Prostate gland (tissue), 2 donors: ENCODE measurements at regions not wholly inside any gene's neighbourhood (a gene's known extent, or its start where the extent isn't known, plus 50 kb on each side); places are given as distances from the start of the nearest gene placed in this dataset.

ENCODE experiments used
- DNase-seq: peaks from one replicate; pipeline ENCODE4 v3.0.0-alpha.2; 2019; ENCODE audit warnings: low spot score
- H3K27ac ChIP-seq, 2 donors: fragments of 200-600 bp; sonication (generic); 2 replicates each; pipeline ENCODE4 v1.5.1; 2017 to 2019
- H3K27me3 ChIP-seq: fragments of 200-600 bp; sonication (generic); replicated peaks from 2 replicates; pipeline ENCODE4 v1.5.1; 2019; ENCODE audit not compliant: insufficient read depth
- H3K36me3 ChIP-seq, 2 donors: fragments of 200-600 bp; sonication (generic); 1 replicate in 1 of 2; 2 replicates in 1 of 2; pipeline versions ENCODE4 v1.5.1 to v1.8.1; 2017 to 2019
- H3K4me1 ChIP-seq: fragments of 200-600 bp; sonication (generic); replicated peaks from 2 replicates; pipeline ENCODE4 v1.5.1; 2019
- H3K4me3 ChIP-seq, 2 donors: fragments of 200-600 bp; sonication (generic); 2 replicates each; pipeline ENCODE4 v1.5.1; 2017 to 2019
- H3K9me3 ChIP-seq: fragments of 200-600 bp; sonication (generic); 2 replicates; pipeline ENCODE4 v1.5.1; 2017
- POLR2A ChIP-seq: fragments of 450-650 bp; IDR thresholded peaks from one replicate; pipeline ENCODE4 v1.6.1; 2016; ENCODE audit warnings: antibody characterized with exemption, mild to moderate bottlenecking
- POLR2AphosphoS5 ChIP-seq: sonication (generic); formaldehyde crosslinking; IDR thresholded peaks from one replicate; pipeline ENCODE4 v1.6.1; 2017; ENCODE audit warnings: antibody characterized with exemption
- WGBS: methylation state at CpG from one replicate; pipeline ENCODE4 v1.1.5; 2018; 5-methylcytosine and 5-hydroxymethylcytosine counted together
- intact Hi-C: fragments of 100-400 bp; cut with DNase I; formaldehyde crosslinking; loops from one replicate; pipeline ENCODE4 v1.14.2; 2022
- TF ChIP-seq, protein P1 (sequence below), 4 experiments: fragments of 200-600 bp in 2 of 4; fragments of 450-650 bp in 2 of 4; sonication (generic) in 2 of 4; IDR thresholded peaks; 1 replicate in 3 of 4; 2 replicates in 1 of 4; pipeline ENCODE4 v1.5.1; 2016 to 2019; ENCODE audit warnings: antibody characterized with exemption in 4 of 4, mild to moderate bottlenecking in 2 of 4, moderate library complexity in 2 of 4

DNA sequence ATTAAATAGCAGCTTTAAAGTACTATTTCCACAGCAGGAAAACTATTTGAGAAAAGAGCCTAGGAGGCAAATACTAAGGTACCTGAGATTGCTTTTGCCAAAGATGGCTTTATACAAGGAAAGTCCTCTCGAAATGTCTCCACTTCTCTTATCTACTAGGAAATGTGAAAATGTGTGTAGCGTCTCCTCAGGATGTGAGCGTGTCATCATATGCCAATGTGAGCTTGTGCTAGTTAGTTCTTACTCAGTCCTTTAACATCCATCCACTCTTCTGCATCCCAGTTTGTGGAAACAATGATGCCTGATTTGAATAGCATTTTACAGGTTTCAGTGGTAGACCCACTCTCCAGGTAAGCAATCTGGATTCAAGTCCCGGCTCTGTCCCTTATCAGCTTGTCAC, 421.0 kb downstream of the DYNC2H1 start:
- intact Hi-C loops, result no loop called here
- no peaks in the 10 kb centered on the region for H3K9me3 ChIP-seq
- no peak overlapping the region for H3K27ac ChIP-seq
- no peak for DNase-seq
- WGBS, result 93% methylated on average over 4 of the region's 4 CpGs
- no peaks in the 10 kb centered on the region for H3K4me1 ChIP-seq
- no peaks in the 10 kb centered on the region for H3K36me3 ChIP-seq
- TF ChIP-seq POLR2AphosphoS5 (no peak), POLR2A (no peak)
- TF ChIP-seq, protein P1, sequence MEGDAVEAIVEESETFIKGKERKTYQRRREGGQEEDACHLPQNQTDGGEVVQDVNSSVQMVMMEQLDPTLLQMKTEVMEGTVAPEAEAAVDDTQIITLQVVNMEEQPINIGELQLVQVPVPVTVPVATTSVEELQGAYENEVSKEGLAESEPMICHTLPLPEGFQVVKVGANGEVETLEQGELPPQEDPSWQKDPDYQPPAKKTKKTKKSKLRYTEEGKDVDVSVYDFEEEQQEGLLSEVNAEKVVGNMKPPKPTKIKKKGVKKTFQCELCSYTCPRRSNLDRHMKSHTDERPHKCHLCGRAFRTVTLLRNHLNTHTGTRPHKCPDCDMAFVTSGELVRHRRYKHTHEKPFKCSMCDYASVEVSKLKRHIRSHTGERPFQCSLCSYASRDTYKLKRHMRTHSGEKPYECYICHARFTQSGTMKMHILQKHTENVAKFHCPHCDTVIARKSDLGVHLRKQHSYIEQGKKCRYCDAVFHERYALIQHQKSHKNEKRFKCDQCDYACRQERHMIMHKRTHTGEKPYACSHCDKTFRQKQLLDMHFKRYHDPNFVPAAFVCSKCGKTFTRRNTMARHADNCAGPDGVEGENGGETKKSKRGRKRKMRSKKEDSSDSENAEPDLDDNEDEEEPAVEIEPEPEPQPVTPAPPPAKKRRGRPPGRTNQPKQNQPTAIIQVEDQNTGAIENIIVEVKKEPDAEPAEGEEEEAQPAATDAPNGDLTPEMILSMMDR (IDR thresholded peaks at IDR 0.05), result no peak
- H3K4me3 ChIP-seq, result no peak overlapping the region
- no peaks in the 10 kb centered on the region for H3K27me3 ChIP-seq

DNA sequence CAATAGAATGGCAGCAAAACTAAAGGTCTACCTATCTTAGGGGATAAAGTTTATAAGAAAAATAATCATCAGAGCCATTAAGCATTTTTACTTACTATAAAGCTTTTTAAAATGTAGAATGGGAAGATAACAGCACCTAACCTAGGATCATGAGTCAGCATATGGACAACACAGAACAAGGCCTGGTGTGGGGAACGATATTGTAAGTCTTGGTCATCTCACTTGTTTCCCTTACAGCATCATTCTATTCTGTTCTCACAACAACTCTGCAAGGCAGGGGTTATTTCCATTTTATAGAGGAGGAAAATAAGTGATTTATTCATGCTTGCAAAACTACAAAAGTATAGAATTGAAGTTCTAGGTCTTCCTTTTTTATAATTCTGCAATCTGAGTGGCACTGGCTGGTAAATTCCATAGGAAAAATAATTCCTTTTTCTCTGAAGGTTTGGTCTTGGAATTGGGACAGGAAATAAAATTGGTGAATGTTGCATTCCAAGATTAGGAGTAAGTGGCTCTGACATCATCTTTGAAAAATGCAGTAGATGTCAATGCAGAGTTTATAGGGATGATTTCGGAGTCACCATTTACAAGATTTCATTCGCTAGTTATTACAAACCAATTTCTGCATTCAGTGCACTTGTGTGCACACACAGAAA, 423.0 kb downstream of the DYNC2H1 start:
- no peaks in the 10 kb centered on the region for H3K9me3 ChIP-seq
- 58% methylated on average over 3 of the region's 3 CpGs for WGBS
- no peak overlapping the region for H3K4me3 ChIP-seq
- TF ChIP-seq, protein P1 (IDR thresholded peaks at IDR 0.05), result no peak
- TF ChIP-seq POLR2AphosphoS5 (no peak), POLR2A (no peak)
- no peaks in the 10 kb centered on the region for H3K27me3 ChIP-seq
- H3K27ac ChIP-seq, result no peak overlapping the region
- intact Hi-C loops, result no loop called here
- H3K36me3 ChIP-seq, result no peaks in the 10 kb centered on the region
- DNase-seq, result no peak
- H3K4me1 ChIP-seq, result no peaks in the 10 kb centered on the region

DNA sequence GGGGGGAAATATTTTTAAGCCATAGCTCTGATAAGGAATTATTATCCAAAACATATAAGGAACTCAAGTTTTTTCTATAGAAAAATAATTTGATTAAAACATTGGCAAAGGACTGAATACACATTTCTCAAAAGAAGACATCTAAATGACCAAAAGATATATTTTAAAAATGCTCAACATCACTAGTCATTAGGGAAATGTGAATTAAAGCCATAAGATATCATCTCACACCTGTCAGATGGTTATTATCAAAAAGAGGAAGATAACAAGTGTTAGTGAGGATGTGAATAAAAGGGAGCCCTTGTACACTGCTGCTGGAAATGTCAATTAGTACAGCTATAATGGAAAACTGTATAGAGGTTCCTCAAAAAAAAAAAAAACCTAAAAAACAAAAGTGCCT, 425.0 kb downstream of the DYNC2H1 start:
- no peak overlapping the region for H3K27ac ChIP-seq
- H3K27me3 ChIP-seq, result no peaks in the 10 kb centered on the region
- no peak overlapping the region for H3K4me3 ChIP-seq
- DNase-seq, result no peak
- intact Hi-C loops, result no loop called here
- H3K36me3 ChIP-seq, result no peaks in the 10 kb centered on the region
- TF ChIP-seq POLR2AphosphoS5 (no peak), POLR2A (no peak)
- TF ChIP-seq, protein P1 (IDR thresholded peaks at IDR 0.05), result no peak
- H3K9me3 ChIP-seq, result no peaks in the 10 kb centered on the region
- no peaks in the 10 kb centered on the region for H3K4me1 ChIP-seq

DNA sequence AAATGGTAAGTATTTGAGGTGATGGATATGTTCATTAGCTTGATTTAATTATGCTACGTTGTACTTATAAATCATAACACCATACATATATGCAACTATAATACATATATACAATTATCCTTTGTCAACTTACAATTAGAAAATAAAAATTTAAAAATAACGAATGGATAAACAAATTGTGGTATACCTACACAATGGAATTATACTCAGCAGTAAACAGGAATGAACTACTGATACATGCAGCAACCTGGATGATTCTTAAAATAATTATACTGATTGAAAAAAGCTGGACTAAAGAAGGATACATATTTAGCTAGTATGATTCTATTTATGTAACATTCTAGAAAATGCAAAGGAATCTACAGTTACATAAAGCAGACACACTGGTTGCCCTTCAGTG, 425.7 kb downstream of the DYNC2H1 start:
- Histone ChIP-seq H3K4me1 (no peaks in the 10 kb centered on the region), H3K36me3 (no peaks in the 10 kb centered on the region), H3K27ac (no peak overlapping the region), H3K4me3 (no peak overlapping the region), H3K27me3 (no peaks in the 10 kb centered on the region), H3K9me3 (no peaks in the 10 kb centered on the region)
- WGBS, result 88% methylated on average over 2 of the region's 2 CpGs
- intact Hi-C loops, result no loop called here
- DNase-seq, result no peak
- TF ChIP-seq POLR2AphosphoS5 (no peak), POLR2A (no peak)
- TF ChIP-seq, protein P1 (IDR thresholded peaks at IDR 0.05), result no peak

DNA sequence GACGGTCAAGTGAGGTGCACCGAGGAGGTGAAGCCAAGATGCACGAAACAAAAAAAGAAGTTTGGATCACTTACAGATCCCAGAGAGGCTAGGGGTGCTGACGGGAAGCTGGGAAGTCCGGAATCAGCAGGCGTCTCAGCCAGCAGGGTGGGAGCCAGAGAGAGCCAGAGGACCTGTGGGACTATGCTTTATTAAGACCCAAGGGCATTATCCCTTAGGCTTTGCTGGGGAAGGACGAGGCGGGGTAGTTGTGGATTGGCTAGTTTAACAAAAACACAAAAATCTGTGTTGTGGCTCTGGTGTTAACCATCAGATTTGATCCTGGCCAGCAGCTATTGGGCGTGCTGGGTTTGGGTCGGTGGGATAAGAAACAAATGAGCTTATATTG, 427.1 kb downstream of the DYNC2H1 start:
- DNase-seq, result no peak
- TF ChIP-seq POLR2A, result no peak
- TF ChIP-seq, protein P1 (IDR thresholded peaks at IDR 0.05), result no peak
- no peak for TF ChIP-seq POLR2AphosphoS5
- no peaks in the 10 kb centered on the region for H3K4me1 ChIP-seq
- no peak overlapping the region for H3K27ac ChIP-seq
- no peak overlapping the region for H3K4me3 ChIP-seq
- H3K36me3 ChIP-seq, result no peaks in the 10 kb centered on the region
- no peaks in the 10 kb centered on the region for H3K27me3 ChIP-seq
- 80% methylated on average over 10 of the region's 10 CpGs for WGBS
- intact Hi-C loops, result no loop called here
- no peaks in the 10 kb centered on the region for H3K9me3 ChIP-seq
